H1 (cell line): ENCODE measurements at regions not wholly inside any gene's neighbourhood (a gene's known extent, or its start where the extent isn't known, plus 50 kb on each side); places are given as distances from the start of the nearest gene placed in this dataset.

Experiments used
- CTCF ChIA-PET: fragments of 300-600 bp; sonication (Branson Sonifier 250); formaldehyde crosslinking; loops from one replicate; lab custom pipeline; 2021; ENCODE audit not compliant: partially characterized antibody; lab: Charles Lee
- POLR2A ChIA-PET: fragments of 300-600 bp; sonication (Branson Sonifier 250); formaldehyde crosslinking; loops from one replicate; lab custom pipeline; 2021; ENCODE audit warnings: inconsistent platforms; ENCODE audit not compliant: partially characterized antibody; lab: Charles Lee
- DNase-seq, 2 experiments: peaks; one replicate each; pipeline versions ENCODE4 v3.0.0 to v3.0.0-alpha.2; 2010 to 2022; ENCODE audit warnings: low spot score in 2 of 2, low read depth in 1 of 2, mixed read lengths in 1 of 2
- FAIRE-seq: peaks from 2 replicates; lab custom pipeline; 2011; peaks lifted over from hg19 to GRCh38; lab: Jason Lieb, UNC
- H2AFZ ChIP-seq: 2 replicates; pipeline ENCODE4 v1.8.1; 2012; ENCODE audit warnings: low read length, inconsistent platforms
- H2AK5ac ChIP-seq: 2 replicates; pipeline ENCODE4 v1.6.1; 2013; ENCODE audit warnings: low read depth, low read length
- H2BK120ac ChIP-seq: replicated peaks from 2 replicates; pipeline ENCODE3; 2013; ENCODE audit warnings: low read depth, low read length, inconsistent platforms
- H2BK12ac ChIP-seq: 2 replicates; pipeline ENCODE4 v1.6.1; 2013; ENCODE audit warnings: low read depth, low read length
- H2BK15ac ChIP-seq: 2 replicates; pipeline ENCODE4 v1.6.1; 2013; ENCODE audit warnings: low read length
- H2BK20ac ChIP-seq: 2 replicates; pipeline ENCODE4 v1.6.1; 2013; ENCODE audit warnings: low read length
- H2BK5ac ChIP-seq: 2 replicates; pipeline ENCODE4 v1.6.1; 2013; ENCODE audit warnings: low read depth, low read length
- H3K14ac ChIP-seq: 2 replicates; pipeline ENCODE4 v1.6.1; 2013; ENCODE audit warnings: inconsistent platforms; ENCODE audit not compliant: insufficient read length
- H3K18ac ChIP-seq: 2 replicates; pipeline ENCODE4 v1.6.1; 2013; ENCODE audit warnings: low read length; ENCODE audit errors: extremely low read depth
- H3K23ac ChIP-seq: 2 replicates; pipeline ENCODE4 v1.6.1; 2013; ENCODE audit warnings: inconsistent platforms; ENCODE audit not compliant: insufficient read length
- H3K23me2 ChIP-seq: 2 replicates; pipeline ENCODE4 v1.6.1; 2013; ENCODE audit warnings: low read depth, low read length
- H3K27ac ChIP-seq: 2 replicates; pipeline ENCODE4 v1.6.1; 2011; ENCODE audit warnings: low read depth, low read length, inconsistent platforms
- H3K27me3 ChIP-seq, 4 experiments: replicated peaks in 1 of 4; 1 replicate in 1 of 4; 2 replicates in 3 of 4; pipeline versions ENCODE4 v1.6.1 to v1.8.1; 2011 to 2013; ENCODE audit warnings: low read length in 3 of 4, mild to moderate bottlenecking in 3 of 4, inconsistent platforms in 2 of 4, mixed read lengths in 2 of 4, moderate library complexity in 1 of 4; ENCODE audit not compliant: control insufficient read depth in 3 of 4, insufficient read depth in 3 of 4; ENCODE audit errors: extremely low read depth in 1 of 4
- H3K36me3 ChIP-seq, 4 experiments: 2 replicates each; pipeline versions ENCODE4 v1.6.1 to v1.8.1; 2011 to 2013; ENCODE audit warnings: mild to moderate bottlenecking in 4 of 4, low read length in 3 of 4, moderate library complexity in 2 of 4, control low read depth in 1 of 4, inconsistent platforms in 1 of 4; ENCODE audit not compliant: insufficient read depth in 4 of 4, control insufficient read depth in 2 of 4
- H3K4ac ChIP-seq: replicated peaks from 2 replicates; pipeline ENCODE3; 2013; ENCODE audit warnings: low read length, low read depth, mixed read lengths, inconsistent platforms; ENCODE audit not compliant: insufficient read length
- H3K4me1 ChIP-seq, 4 experiments: replicated peaks in 1 of 4; 1 replicate in 1 of 4; 2 replicates in 3 of 4; pipeline versions ENCODE4 v1.6.1 to v1.8.1; 2011 to 2013; ENCODE audit warnings: low read length in 3 of 4, inconsistent platforms in 2 of 4, mixed read lengths in 1 of 4; ENCODE audit not compliant: insufficient read depth in 4 of 4, control insufficient read depth in 3 of 4
- H3K4me2 ChIP-seq, 2 experiments: 2 replicates each; pipeline versions ENCODE4 v1.6.1 to v1.8.1; 2011 to 2013; ENCODE audit warnings: low read depth in 2 of 2, low read length in 2 of 2, control low read depth in 1 of 2, inconsistent platforms in 1 of 2, mild to moderate bottlenecking in 1 of 2; ENCODE audit not compliant: insufficient read depth in 1 of 2
- H3K4me3 ChIP-seq, 4 experiments: fragments of 200-600, 300-600 bp in 1 of 4; sonication (generic), shearing (Covaris generic), sonication (Bioruptor Twin) in 1 of 4; 2 replicates each; pipeline versions ENCODE4 v1.5.1 to v1.8.1; 2011 to 2016; ENCODE audit warnings: low read length in 4 of 4, low read depth in 3 of 4, control low read depth in 2 of 4, inconsistent platforms in 2 of 4, mild to moderate bottlenecking in 2 of 4, mixed read lengths in 1 of 4, moderate library complexity in 1 of 4; ENCODE audit not compliant: insufficient read depth in 2 of 4; ENCODE audit errors: extremely low read depth in 1 of 4
- H3K56ac ChIP-seq: replicated peaks from 2 replicates; pipeline ENCODE3; 2013; ENCODE audit warnings: low read depth, mild to moderate bottlenecking, mixed read lengths, low read length, inconsistent platforms; ENCODE audit not compliant: insufficient read length
- H3K79me1 ChIP-seq: 2 replicates; pipeline ENCODE4 v1.6.1; 2013; ENCODE audit warnings: low read depth, low read length, control low read depth
- H3K79me2 ChIP-seq, 2 experiments: 2 replicates each; pipeline versions ENCODE4 v1.6.1 to v1.8.1; 2012 to 2013; ENCODE audit warnings: low read length in 2 of 2, mild to moderate bottlenecking in 2 of 2, inconsistent platforms in 1 of 2; ENCODE audit not compliant: insufficient read depth in 2 of 2, control insufficient read depth in 1 of 2
- H3K9ac ChIP-seq, 4 experiments: replicated peaks in 1 of 4; 1 replicate in 1 of 4; 2 replicates in 3 of 4; pipeline versions ENCODE4 v1.6.1 to v1.8.1; 2011 to 2013; ENCODE audit warnings: low read depth in 3 of 4, low read length in 3 of 4, control low read depth in 2 of 4, mild to moderate bottlenecking in 2 of 4, moderate library complexity in 2 of 4, inconsistent platforms in 1 of 4; ENCODE audit errors: extremely low read depth in 1 of 4
- H3K9me3 ChIP-seq, 2 experiments: 2 replicates each; pipeline versions ENCODE4 v1.6.1 to v1.8.1; 2012 to 2013; ENCODE audit warnings: mild to moderate bottlenecking in 2 of 2, moderate library complexity in 2 of 2, control low read depth in 1 of 2, inconsistent platforms in 1 of 2, low read depth in 1 of 2, low read length in 1 of 2, mixed read lengths in 1 of 2; ENCODE audit not compliant: insufficient read depth in 2 of 2
- H4K20me1 ChIP-seq, 2 experiments: replicated peaks in 1 of 2; 2 replicates each; pipeline versions ENCODE3 to v1.8.1; 2011 to 2013; ENCODE audit warnings: inconsistent platforms in 2 of 2, low read length in 2 of 2, mild to moderate bottlenecking in 1 of 2; ENCODE audit not compliant: insufficient read depth in 2 of 2, control insufficient read depth in 1 of 2
- H4K5ac ChIP-seq: 2 replicates; pipeline ENCODE4 v1.6.1; 2013; ENCODE audit warnings: low read length, low read depth, mixed read lengths, inconsistent platforms; ENCODE audit not compliant: insufficient read length
- H4K8ac ChIP-seq: 2 replicates; pipeline ENCODE4 v1.8.0; 2013; ENCODE audit warnings: mild to moderate bottlenecking, moderate library complexity, low read length, inconsistent platforms; ENCODE audit not compliant: insufficient read depth; ENCODE audit errors: extremely low read depth
- H4K91ac ChIP-seq: replicated peaks from 2 replicates; pipeline ENCODE3; 2013; ENCODE audit warnings: low read length, mixed read lengths, inconsistent platforms; ENCODE audit not compliant: insufficient read length
- SP4 ChIP-seq: IDR thresholded peaks from 2 replicates; pipeline ENCODE4 v1.6.1; 2012; ENCODE audit warnings: low read length, inconsistent platforms
- WGBS, 2 experiments: shearing (Covaris generic) in 1 of 2; methylation state at CpG; one replicate each; pipeline versions ENCODE4 v1.1.6 to v1.1.7; 2013 to 2015; ENCODE audit warnings: low lambda C conversion rate in 2 of 2, mixed read lengths in 2 of 2, inconsistent platforms in 1 of 2, low coverage in 1 of 2, missing lambda C conversion rate in 1 of 2; ENCODE audit not compliant: insufficient replicate concordance in 2 of 2, insufficient coverage in 1 of 2, insufficient read length in 1 of 2; ENCODE audit errors: extremely low coverage in 1 of 2, missing lambda C conversion rate in 1 of 2; 5-methylcytosine and 5-hydroxymethylcytosine counted together
- TF ChIP-seq, protein P1 (sequence below): IDR thresholded peaks from 2 replicates; pipeline ENCODE4 v1.6.1; 2012; ENCODE audit warnings: inconsistent platforms

DNA sequence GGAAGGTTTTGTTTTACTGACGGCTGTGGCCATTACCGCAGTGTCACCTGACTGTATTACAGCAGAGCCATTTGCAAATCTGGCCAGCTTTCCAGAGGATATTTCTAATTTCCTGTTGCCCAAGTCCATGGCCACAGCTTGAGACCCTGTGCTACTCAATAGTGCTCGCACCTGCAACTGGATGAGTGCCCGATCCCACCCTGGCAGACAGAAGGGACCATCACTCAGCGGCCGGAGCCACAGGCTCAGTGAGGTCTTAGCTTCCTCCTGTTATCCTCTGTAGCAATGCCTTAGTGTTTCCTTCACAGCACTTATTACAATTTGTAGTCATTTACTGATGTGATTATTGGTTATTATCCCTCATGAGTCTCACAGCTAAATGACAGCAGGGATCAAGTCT is 184.8 kb downstream of the LRRN1 start:
- H3K9me3 ChIP-seq: no peaks in the 10 kb centered on the region
- H3K23me2 ChIP-seq: no peaks in the 10 kb centered on the region
- H4K8ac ChIP-seq: no peak overlapping the region
- H2BK20ac ChIP-seq: no peak overlapping the region
- H3K4me2 ChIP-seq: no peak overlapping the region
- no peak overlapping the region for H4K91ac ChIP-seq
- H3K4me3 ChIP-seq: no peak overlapping the region
- no peak overlapping the region for H2BK120ac ChIP-seq
- WGBS, 2 experiments: 97% methylated on average over 6 of the region's 6 CpGs; no CpG with 5 or more reads in 1 of the 2 experiments
- no peaks in the 10 kb centered on the region for H3K4me1 ChIP-seq
- no peak overlapping the region for H3K9ac ChIP-seq
- H2BK12ac ChIP-seq: no peak overlapping the region
- H2BK5ac ChIP-seq: no peak overlapping the region
- no peak overlapping the region for H3K56ac ChIP-seq
- H4K5ac ChIP-seq: no peak overlapping the region
- DNase-seq (no peak), FAIRE-seq (no peak)
- no peak overlapping the region for H3K4ac ChIP-seq
- H3K23ac ChIP-seq: no peak overlapping the region
- TF ChIP-seq SP4: no peak
- TF ChIP-seq, protein P1, sequence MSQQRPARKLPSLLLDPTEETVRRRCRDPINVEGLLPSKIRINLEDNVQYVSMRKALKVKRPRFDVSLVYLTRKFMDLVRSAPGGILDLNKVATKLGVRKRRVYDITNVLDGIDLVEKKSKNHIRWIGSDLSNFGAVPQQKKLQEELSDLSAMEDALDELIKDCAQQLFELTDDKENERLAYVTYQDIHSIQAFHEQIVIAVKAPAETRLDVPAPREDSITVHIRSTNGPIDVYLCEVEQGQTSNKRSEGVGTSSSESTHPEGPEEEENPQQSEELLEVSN: no peak
- H4K20me1 ChIP-seq: no peaks in the 10 kb centered on the region
- POLR2A ChIA-PET: no interaction called here
- H3K27me3 ChIP-seq: no peaks in the 10 kb centered on the region
- H3K14ac ChIP-seq: no peak overlapping the region
- H3K18ac ChIP-seq: no peak overlapping the region
- H3K36me3 ChIP-seq: no peaks in the 10 kb centered on the region
- CTCF ChIA-PET: interaction anchor here (0.9 to 7.0 kb wide), 2 partner anchors 14 to 306 kb away, joined by 3 to 36 read pairs; no protein-coding TSS in a partner anchor
- H3K27ac ChIP-seq: no peak overlapping the region
- H2AK5ac ChIP-seq: no peak overlapping the region
- H3K79me1 ChIP-seq: no peaks in the 10 kb centered on the region
- H2AFZ ChIP-seq: no peak overlapping the region
- no peaks in the 10 kb centered on the region for H3K79me2 ChIP-seq
- no peak overlapping the region for H2BK15ac ChIP-seq
